ENCODE measurements at regions not wholly inside any gene's neighbourhood (a gene's known extent, or its start where the extent isn't known, plus 50 kb on each side); places are given as distances from the start of the nearest gene placed in this dataset.

DNA sequence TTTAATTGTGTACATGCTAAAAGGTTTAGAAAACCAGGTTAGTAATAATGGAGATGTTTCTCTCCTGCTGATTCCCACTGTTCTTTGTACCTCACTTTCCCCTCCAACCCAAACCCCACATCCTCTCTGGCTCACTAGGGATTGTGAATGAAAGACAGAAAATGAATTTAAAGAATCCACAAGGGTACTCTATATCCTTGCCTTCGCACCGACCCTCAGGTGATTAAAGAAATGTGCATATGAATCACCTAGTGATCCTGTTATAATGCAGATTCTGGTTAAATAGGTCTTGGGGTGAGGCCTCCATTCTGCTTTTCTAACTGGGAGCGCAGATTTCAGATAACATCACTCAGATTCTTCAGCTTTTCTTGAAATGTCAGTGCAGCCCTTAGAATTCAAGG, 84.3 kb upstream of the OTX2 start:
- Mint-ChIP-seq H3K4me1 (peaks cover 78% of the 10 kb centered on the region), H3K27me3 (ENCODE audit: low read depth) (peaks cover 100% of the 10 kb centered on the region), H3K9me3 (no peaks in the 10 kb centered on the region), H3K4me3 (peak overlapping the region; percentile 52), H3K27ac (no peak overlapping the region), H3K36me3 (no peaks in the 10 kb centered on the region)
- DNase-seq (ENCODE audit: low spot score) (no peak), ATAC-seq (peak; percentile 89)
- CTCF ChIA-PET, result interaction anchor here (0.9 kb wide), 1 partner anchor 157 kb away, joined by 4 read pairs; no protein-coding TSS in a partner anchor
- POLR2A ChIA-PET, result no interaction called here
- TF ChIP-seq, protein P1, sequence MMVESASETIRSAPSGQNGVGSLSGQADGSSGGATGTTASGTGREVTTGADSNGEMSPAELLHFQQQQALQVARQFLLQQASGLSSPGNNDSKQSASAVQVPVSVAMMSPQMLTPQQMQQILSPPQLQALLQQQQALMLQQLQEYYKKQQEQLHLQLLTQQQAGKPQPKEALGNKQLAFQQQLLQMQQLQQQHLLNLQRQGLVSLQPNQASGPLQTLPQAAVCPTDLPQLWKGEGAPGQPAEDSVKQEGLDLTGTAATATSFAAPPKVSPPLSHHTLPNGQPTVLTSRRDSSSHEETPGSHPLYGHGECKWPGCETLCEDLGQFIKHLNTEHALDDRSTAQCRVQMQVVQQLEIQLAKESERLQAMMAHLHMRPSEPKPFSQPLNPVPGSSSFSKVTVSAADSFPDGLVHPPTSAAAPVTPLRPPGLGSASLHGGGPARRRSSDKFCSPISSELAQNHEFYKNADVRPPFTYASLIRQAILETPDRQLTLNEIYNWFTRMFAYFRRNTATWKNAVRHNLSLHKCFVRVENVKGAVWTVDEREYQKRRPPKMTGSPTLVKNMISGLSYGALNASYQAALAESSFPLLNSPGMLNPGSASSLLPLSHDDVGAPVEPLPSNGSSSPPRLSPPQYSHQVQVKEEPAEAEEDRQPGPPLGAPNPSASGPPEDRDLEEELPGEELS (CRISPR knock-in tag; IDR thresholded peaks at IDR 0.05), result peak; percentile 62; the same call in 1 of the 2 replicates
- TF ChIP-seq RELA (CRISPR knock-in tag; IDR thresholded peaks at IDR 0.05; ENCODE audit: borderline replicate concordance), result no peak
- TF ChIP-seq FOXJ3 (CRISPR knock-in tag; IDR thresholded peaks at IDR 0.05; ENCODE audit: borderline replicate concordance), result no peak
- TF ChIP-seq, protein P2, sequence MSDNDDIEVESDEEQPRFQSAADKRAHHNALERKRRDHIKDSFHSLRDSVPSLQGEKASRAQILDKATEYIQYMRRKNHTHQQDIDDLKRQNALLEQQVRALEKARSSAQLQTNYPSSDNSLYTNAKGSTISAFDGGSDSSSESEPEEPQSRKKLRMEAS (CRISPR knock-in tag; IDR thresholded peaks at IDR 0.05), result peak; percentile 30; the same call in 1 of the 2 replicates
- no peak for TF ChIP-seq ZNF416 (CRISPR knock-in tag; IDR thresholded peaks at IDR 0.05)
- no peak for TF ChIP-seq HMGA2 (CRISPR knock-in tag; IDR thresholded peaks at IDR 0.05)
- TF ChIP-seq GTF2I (CRISPR knock-in tag; conservative IDR thresholded peaks at IDR 0.05), result no peak
- TF ChIP-seq TEAD4 (CRISPR knock-in tag; IDR thresholded peaks at IDR 0.05), result peak; percentile 39; the same call in 1 of the 2 replicates
- no peak for TF ChIP-seq ZNF512 (CRISPR knock-in tag; IDR thresholded peaks at IDR 0.05; ENCODE audit: borderline replicate concordance)
- TF ChIP-seq, protein P3, sequence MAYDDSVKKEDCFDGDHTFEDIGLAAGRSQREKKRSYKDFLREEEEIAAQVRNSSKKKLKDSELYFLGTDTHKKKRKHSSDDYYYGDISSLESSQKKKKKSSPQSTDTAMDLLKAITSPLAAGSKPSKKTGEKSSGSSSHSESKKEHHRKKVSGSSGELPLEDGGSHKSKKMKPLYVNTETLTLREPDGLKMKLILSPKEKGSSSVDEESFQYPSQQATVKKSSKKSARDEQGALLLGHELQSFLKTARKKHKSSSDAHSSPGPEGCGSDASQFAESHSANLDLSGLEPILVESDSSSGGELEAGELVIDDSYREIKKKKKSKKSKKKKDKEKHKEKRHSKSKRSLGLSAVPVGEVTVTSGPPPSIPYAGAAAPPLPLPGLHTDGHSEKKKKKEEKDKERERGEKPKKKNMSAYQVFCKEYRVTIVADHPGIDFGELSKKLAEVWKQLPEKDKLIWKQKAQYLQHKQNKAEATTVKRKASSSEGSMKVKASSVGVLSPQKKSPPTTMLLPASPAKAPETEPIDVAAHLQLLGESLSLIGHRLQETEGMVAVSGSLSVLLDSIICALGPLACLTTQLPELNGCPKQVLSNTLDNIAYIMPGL (CRISPR knock-in tag; IDR thresholded peaks at IDR 0.05), result no peak
- TF ChIP-seq JAZF1 (CRISPR knock-in tag; IDR thresholded peaks at IDR 0.05), result no peak
- TF ChIP-seq NR1H2 (CRISPR knock-in tag; IDR thresholded peaks at IDR 0.05), result no peak
- TF ChIP-seq ZNF121 (CRISPR knock-in tag; IDR thresholded peaks at IDR 0.05), result no peak
- TF ChIP-seq PRRX2 (CRISPR knock-in tag; IDR thresholded peaks at IDR 0.05), result no peak
- no peak for TF ChIP-seq ZNF219 (CRISPR knock-in tag; IDR thresholded peaks at IDR 0.05; ENCODE audit: borderline replicate concordance)
- TF ChIP-seq JUN (CRISPR knock-in tag; IDR thresholded peaks at IDR 0.05), result no peak
- no peak for TF ChIP-seq E2F5 (CRISPR knock-in tag; IDR thresholded peaks at IDR 0.05)
- 0 out of 2 replicates have a peak, but pooled peaks have one; percentile 70 for TF ChIP-seq ARID4B (CRISPR knock-in tag; IDR thresholded peaks at IDR 0.05; ENCODE audit: borderline replicate concordance)
- no peak for TF ChIP-seq E2F1 (CRISPR knock-in tag; IDR thresholded peaks at IDR 0.05)
- no peak for TF ChIP-seq EMX1 (CRISPR knock-in tag; IDR thresholded peaks at IDR 0.05)
- TF ChIP-seq, protein P4, sequence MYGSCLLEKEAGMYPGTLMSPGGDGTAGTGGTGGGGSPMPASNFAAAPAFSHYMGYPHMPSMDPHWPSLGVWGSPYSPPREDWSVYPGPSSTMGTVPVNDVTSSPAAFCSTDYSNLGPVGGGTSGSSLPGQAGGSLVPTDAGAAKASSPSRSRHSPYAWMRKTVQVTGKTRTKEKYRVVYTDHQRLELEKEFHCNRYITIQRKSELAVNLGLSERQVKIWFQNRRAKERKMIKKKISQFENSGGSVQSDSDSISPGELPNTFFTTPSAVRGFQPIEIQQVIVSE (CRISPR knock-in tag; IDR thresholded peaks at IDR 0.05; ENCODE audit: borderline replicate concordance), result no peak
- TF ChIP-seq IRF1 (CRISPR knock-in tag; IDR thresholded peaks at IDR 0.05), result no peak
- TF ChIP-seq CREM (CRISPR knock-in tag; IDR thresholded peaks at IDR 0.05), result no peak
- no peak for TF ChIP-seq PREB (CRISPR knock-in tag; IDR thresholded peaks at IDR 0.05; ENCODE audit: borderline replicate concordance)

Measured in WTC11 (cell line).